Psoas muscle (tissue), 7 donors: ENCODE measurements at regions not wholly inside any gene's neighbourhood (a gene's known extent, or its start where the extent isn't known, plus 50 kb on each side); places are given as distances from the start of the nearest gene placed in this dataset.
A peak's percentile ranks its signal among the peaks of the same experiment; 100 is the strongest.

Experiments
- ATAC-seq, 4 donors: fragments of 200-7000 bp; cut with Tn5 transposase; one replicate each; pipeline ENCODE4 v1.9.1; 2020; ENCODE audit warnings: moderate library complexity in 3 of 4, mild to moderate bottlenecking in 2 of 4
- DNase-seq, 2 donors: peaks; one replicate each; pipeline ENCODE4 v3.0.0-alpha.2; 2020
- H3K27ac ChIP-seq: fragments of 200-600 bp; one replicate; pipeline ENCODE4 v1.8.0; 2022
- H3K27me3 ChIP-seq, 3 donors: fragments of 200-600 bp in 1 of 3; one replicate each; pipeline versions ENCODE4 v1.6.1 to v1.8.0; 2013 to 2022; ENCODE audit warnings: low read length in 2 of 3, mild to moderate bottlenecking in 2 of 3, moderate library complexity in 1 of 3; ENCODE audit not compliant: insufficient read depth in 3 of 3
- H3K36me3 ChIP-seq, 2 donors: fragments of 200-600 bp in 1 of 2; one replicate each; pipeline versions ENCODE4 v1.6.1 to v1.8.0; 2013 to 2022; ENCODE audit warnings: low read depth in 1 of 2, mild to moderate bottlenecking in 1 of 2, moderate library complexity in 1 of 2; ENCODE audit not compliant: insufficient read depth in 1 of 2
- H3K4me1 ChIP-seq: fragments of 200-600 bp; one replicate; pipeline ENCODE4 v1.8.0; 2022
- H3K4me3 ChIP-seq: fragments of 200-600 bp; one replicate; pipeline ENCODE4 v1.8.0; 2022; ENCODE audit warnings: mild to moderate bottlenecking
- H3K9me3 ChIP-seq: fragments of 200-600 bp; one replicate; pipeline ENCODE4 v1.8.0; 2022
- WGBS, 3 donors: extraction: QIAGEN DNeasy Blood & Tissue Kit; methylation state at CpG; one replicate each; pipeline versions ENCODE4 v1.1.6 to v1.1.7; 2013; 5-methylcytosine and 5-hydroxymethylcytosine counted together
- intact Hi-C, 2 donors: fragments of 100-400 bp; cut with DNase I; formaldehyde crosslinking; loops; one replicate each; pipeline versions ENCODE4 v1.11.0 to v1.14.2; 2022
- TF ChIP-seq, protein P1 (sequence below): fragments of 200-600 bp; IDR thresholded peaks from one replicate; pipeline ENCODE4 v1.8.0; 2022; ENCODE audit warnings: antibody characterized with exemption
- donor health status: healthy with polysubstance abuse.
- donor health status: DM: no; HTN: no; CAD: no; lungs with moderate emphysema.
- donor health status: Bipolar disorder and iron deficiency.
- donor health status: healthy.
- donor health status: DM: yes; HTN: yes; CAD: no.
- donor health status: DM: no; HTN: no; CAD: no.
- donor health status: DM: yes; HTN: yes; CAD: no.

DNA sequence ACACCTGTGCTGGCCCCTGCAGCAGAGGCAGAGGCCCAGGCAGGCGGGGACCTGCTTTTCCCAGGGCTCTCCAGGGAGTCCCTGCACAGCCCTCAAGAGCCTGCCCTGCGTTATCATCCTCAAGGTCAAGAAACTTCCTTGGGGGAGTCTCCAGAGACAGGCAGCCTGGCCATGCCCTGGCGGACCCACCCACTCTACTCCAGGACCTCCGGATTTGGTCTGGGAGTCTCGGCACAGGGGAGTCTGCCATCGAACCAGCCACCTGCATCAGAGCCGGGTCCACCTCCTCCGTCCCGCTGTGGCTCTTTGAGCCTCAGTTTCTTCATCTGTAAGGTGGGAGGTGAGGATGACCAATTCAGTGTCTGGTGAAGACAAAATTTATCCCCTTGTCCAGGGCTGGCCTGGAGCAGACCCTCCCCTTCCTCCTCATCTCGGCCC lies 75.3 kb upstream of the TNRC6C start:
- peaks cover 0 to 7% (median 0%) of the 10 kb centered on the region in 3 donors for H3K27me3 ChIP-seq
- DNase-seq (peak in 1 of 2 donors; percentile 51), ATAC-seq (no peak)
- no peaks in the 10 kb centered on the region for H3K9me3 ChIP-seq
- H3K4me1 ChIP-seq: peaks cover 13% of the 10 kb centered on the region
- H3K27ac ChIP-seq: no peak overlapping the region
- TF ChIP-seq, protein P1, sequence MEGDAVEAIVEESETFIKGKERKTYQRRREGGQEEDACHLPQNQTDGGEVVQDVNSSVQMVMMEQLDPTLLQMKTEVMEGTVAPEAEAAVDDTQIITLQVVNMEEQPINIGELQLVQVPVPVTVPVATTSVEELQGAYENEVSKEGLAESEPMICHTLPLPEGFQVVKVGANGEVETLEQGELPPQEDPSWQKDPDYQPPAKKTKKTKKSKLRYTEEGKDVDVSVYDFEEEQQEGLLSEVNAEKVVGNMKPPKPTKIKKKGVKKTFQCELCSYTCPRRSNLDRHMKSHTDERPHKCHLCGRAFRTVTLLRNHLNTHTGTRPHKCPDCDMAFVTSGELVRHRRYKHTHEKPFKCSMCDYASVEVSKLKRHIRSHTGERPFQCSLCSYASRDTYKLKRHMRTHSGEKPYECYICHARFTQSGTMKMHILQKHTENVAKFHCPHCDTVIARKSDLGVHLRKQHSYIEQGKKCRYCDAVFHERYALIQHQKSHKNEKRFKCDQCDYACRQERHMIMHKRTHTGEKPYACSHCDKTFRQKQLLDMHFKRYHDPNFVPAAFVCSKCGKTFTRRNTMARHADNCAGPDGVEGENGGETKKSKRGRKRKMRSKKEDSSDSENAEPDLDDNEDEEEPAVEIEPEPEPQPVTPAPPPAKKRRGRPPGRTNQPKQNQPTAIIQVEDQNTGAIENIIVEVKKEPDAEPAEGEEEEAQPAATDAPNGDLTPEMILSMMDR: no peak
- no peaks in the 10 kb centered on the region for H3K36me3 ChIP-seq
- intact Hi-C loops: loop anchor here in 1 of 2 donors (5.0 kb wide), 1 partner anchor 446 kb away; no protein-coding TSS in a partner anchor
- no peak overlapping the region for H3K4me3 ChIP-seq
- WGBS, 3 donors: 92 to 94% (median 94%) methylated on average over 10 of the region's 10 CpGs

DNA sequence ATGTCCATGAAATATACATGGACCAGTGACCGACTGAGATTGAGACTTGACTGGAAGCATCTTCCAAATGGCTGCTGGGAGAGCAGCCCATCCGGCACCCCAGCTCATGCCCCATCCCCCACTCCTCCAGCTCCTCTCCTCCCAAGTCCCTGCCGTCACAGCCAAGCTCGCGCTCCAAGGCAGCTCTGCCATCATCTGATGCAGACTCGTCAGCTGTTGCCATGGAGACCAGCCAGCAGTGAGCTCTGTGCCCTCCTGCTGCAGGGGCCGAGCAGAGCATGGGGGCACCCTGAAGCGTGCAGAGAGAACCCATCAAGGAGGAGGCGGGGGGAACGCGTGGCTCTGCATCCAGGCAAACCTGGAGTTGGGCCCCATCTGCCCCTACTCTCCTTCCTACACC lies 74.5 kb upstream of the TNRC6C start:
- peaks cover 0 to 7% (median 0%) of the 10 kb centered on the region in 3 donors for H3K27me3 ChIP-seq
- no peaks in the 10 kb centered on the region for H3K9me3 ChIP-seq
- TF ChIP-seq, protein P1: no peak
- peaks cover 16% of the 10 kb centered on the region for H3K4me1 ChIP-seq
- 43 to 56% (median 43%) methylated on average over 10 to 11 of the region's 11 CpGs for WGBS, 3 donors
- no peak overlapping the region for H3K27ac ChIP-seq
- H3K36me3 ChIP-seq: no peaks in the 10 kb centered on the region
- ATAC-seq (no peak), DNase-seq (peak in 1 of 2 donors; percentile 54)
- intact Hi-C loops: loop anchor here in 1 of 2 donors (5.0 kb wide), 1 partner anchor 447 kb away; no protein-coding TSS in a partner anchor
- H3K4me3 ChIP-seq: no peak overlapping the region

DNA sequence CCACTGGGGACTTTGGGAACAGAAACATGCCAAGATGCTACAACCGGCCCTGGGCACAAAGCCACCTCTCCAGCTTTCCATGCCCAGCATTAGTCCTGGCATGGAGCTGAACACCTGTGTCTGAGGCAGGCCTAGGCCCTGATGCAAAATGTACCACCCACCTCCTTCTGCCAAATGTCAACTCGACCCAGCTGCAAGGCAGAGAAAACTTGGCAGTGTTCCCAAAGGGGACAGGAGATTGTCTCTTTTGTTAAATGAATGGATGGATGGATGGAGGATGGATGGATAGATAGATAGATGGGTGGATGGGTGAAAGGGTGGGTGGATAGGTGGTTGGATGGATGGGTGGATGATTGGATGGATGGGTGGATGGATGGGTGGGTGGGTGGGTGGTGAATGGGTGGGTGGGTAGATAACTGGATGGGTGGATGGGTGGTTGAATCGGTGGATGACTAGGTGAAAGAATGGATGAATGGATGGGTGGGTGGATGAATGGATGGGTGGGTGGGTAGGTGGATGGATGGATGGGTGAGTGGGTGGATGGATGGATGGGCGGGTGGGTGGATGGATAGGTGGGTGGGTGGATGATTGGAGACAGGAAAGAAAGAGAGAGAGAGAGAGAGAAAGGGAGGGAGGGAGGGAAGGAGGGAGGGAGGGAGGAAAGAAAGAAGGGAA lies 73.4 kb upstream of the TNRC6C start:
- TF ChIP-seq, protein P1: no peak
- ATAC-seq (no peak), DNase-seq (peak in 1 of 2 donors; percentile 16)
- Histone ChIP-seq H3K4me1 (peaks cover 16% of the 10 kb centered on the region), H3K36me3 (no peaks in the 10 kb centered on the region), H3K9me3 (no peaks in the 10 kb centered on the region), H3K27ac (no peak overlapping the region), H3K4me3 (no peak overlapping the region), H3K27me3 (peaks cover 0 to 7% (median 0%) of the 10 kb centered on the region in 3 donors)
- intact Hi-C loops: loop anchor here in 1 of 2 donors (5.0 kb wide), 1 partner anchor 448 kb away; no protein-coding TSS in a partner anchor
- WGBS, 3 donors: 54 to 66% (median 66%) methylated on average over 3 to 4 of the region's 4 CpGs

DNA sequence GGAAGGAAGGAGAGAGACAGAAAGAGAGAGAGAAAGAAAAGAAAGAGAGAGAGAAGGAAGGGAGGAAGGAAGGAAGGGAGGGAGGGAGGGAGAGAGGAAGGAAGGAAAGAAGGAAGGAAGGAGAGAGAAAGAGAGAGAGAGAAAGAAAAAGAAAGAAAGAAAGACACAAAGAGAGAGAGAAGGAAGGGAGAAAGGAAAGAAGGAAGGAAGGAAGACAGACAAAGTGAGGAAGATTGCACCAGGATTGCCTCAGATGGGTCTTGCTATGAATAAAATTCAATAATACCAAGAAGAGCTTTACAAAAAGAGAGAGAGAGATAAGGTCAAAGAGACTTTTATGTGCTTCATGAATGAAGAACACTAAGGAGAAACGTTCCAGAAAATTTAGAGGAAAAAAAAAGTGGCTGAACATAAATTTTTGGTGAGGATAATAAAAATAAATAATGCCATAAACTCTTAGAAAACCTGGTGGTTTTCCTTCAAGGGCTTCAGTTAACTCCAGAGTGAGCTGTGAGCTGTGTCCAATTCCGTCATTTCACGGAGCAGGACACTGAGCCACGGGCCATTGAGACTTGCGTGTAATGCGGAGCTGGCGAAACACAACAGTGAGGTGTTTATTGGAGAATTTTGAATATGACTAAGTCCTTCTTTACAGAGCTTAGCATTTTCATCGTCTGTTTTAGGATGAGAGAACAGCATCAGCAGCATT lies 72.7 kb upstream of the TNRC6C start:
- Histone ChIP-seq H3K27ac (no peak overlapping the region), H3K4me1 (peaks cover 16% of the 10 kb centered on the region), H3K36me3 (no peaks in the 10 kb centered on the region), H3K4me3 (no peak overlapping the region), H3K27me3 (peaks cover 0 to 7% (median 0%) of the 10 kb centered on the region in 3 donors), H3K9me3 (no peaks in the 10 kb centered on the region)
- DNase-seq: peak in 1 of 2 donors; percentile 47
- intact Hi-C loops: no loop called here
- no peak for ATAC-seq
- 41 to 67% (median 49%) methylated on average over 8 of the region's 8 CpGs for WGBS, 3 donors
- TF ChIP-seq, protein P1: no peak
